ENCODE measurements at regions not wholly inside any gene's neighbourhood (a gene's known extent, or its start where the extent isn't known, plus 50 kb on each side); places are given as distances from the start of the nearest gene placed in this dataset.
A peak's percentile ranks its signal among the peaks of the same experiment; 100 is the strongest.

DNA sequence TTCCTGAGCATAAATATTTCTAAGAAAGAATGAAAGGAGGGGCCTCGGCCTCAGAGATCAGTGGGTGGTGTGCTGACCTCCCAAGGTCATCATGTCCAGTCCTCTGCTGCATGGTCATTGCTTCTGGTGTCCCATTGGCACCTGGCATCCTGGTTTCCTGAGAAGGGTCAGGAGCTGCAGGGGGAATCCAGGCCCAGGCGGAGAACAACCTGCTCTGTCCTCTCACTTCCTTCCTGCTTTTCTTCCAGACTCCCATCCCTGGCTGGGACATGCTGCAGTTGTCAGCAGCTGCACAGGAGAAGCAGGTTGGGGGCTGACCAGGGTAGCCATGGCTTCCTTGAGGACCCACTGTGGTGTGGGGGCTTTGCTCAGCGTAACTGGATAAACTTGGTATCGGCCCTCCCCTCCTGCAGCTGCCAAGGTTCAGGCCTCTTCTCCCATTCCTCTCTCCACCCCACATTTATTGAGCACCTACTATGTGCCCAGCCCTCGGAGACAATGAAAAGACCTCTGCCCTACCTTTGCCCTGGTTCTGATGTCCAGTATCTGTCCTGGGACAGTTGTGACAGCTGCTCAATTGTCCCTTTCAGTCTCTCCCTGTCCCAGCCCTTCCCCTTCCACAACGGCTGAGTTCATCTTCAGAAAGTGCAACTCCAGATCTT lies 155.2 kb downstream of the CEBPB start:
- H3K27ac ChIP-seq (ENCODE audit: low read depth, low read length): no peak overlapping the region
- H3K9me3 ChIP-seq (ENCODE audit: control insufficient read depth in 2 of 3, low read length in 3 of 3): no peaks in the 10 kb centered on the region
- H3K4me3 ChIP-seq (ENCODE audit: low read length): no peak overlapping the region
- no peaks in the 10 kb centered on the region for H3K9me3 Mint-ChIP-seq
- ATAC-seq (no peak), DNase-seq (no peak)
- intact Hi-C loops (cut with micrococcal nuclease): no loop called here
- H3K4me1 Mint-ChIP-seq: peaks cover 9 to 73% (median 14%) of the 10 kb centered on the region in 7 donors
- peaks cover 0 to 8% of the 10 kb centered on the region in 2 donors for H3K4me1 ChIP-seq (ENCODE audit: control insufficient read depth in 2 of 2, insufficient read depth in 2 of 2, low read length in 2 of 2)
- ChIA-PET POLR2A (no interaction called here), CTCF (interaction anchor here (0.6 kb wide), 1 partner anchor 57 kb away, joined by 8 read pairs; no protein-coding TSS in a partner anchor)
- no peaks in the 10 kb centered on the region for H3K27me3 ChIP-seq (ENCODE audit: control insufficient read depth in 2 of 2, insufficient read depth in 2 of 2, low read length in 2 of 2)
- H3K36me3 Mint-ChIP-seq: no peaks in the 10 kb centered on the region
- no peaks in the 10 kb centered on the region for H3K36me3 ChIP-seq (ENCODE audit: control insufficient read depth in 2 of 3, insufficient read depth in 3 of 3, low read length in 3 of 3)
- H3K27me3 Mint-ChIP-seq: peaks cover 0 to 4% (median 0%) of the 10 kb centered on the region in 5 donors
- H3K4me3 Mint-ChIP-seq: peak overlapping the region in 3 of 10 donors; percentile 24 to 67 (median 44)
- H3K27ac Mint-ChIP-seq: peak overlapping the region in 4 of 9 donors; percentile 28 to 55 (median 36)

DNA sequence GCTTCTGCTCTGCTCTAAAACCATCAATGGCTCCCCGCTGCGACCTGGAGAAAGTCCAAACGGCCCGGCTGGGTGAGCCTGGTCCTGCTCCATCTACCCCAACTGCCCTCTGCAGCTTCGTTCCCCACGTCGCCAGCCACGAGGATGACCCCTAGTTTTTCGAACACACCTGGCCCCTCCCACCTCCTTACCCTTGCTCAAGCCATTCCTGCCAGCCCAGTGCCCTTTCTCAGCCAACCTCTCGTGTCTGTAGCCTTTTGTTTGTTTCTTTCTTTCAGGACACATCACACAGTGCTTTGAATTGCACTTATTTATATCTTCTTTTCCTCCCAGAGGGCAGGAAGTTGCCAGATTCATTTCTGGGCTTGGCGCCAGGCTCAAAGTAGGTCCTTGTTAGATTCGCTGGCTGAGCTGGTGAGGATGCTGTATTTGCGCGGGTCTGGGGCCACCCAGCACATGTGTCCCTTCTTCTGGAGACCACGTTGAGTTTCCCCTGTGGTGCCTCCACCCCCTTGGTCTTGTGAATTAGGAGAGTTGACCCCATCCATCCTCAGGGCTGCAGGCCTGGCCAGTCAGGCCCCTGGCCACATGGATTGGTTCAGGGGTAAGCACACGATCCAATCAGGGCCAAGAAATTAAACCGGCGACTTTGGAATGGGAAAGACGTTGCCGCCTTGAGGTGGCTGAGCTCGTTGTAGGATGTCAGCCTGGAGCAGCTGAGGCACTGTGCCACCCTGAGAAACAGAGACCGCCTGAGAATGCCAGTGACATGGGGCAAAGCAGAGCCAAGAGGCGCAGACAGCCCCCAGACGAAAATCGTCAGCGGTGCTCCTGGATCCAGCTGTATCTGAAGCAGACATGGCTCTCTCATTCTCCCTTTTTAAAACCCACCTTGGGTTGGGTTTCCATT lies 156.0 kb downstream of the CEBPB start:
- Mint-ChIP-seq H3K4me3 (peak overlapping the region in 5 of 10 donors; percentile 15 to 67 (median 38)), H3K36me3 (no peaks in the 10 kb centered on the region), H3K9me3 (no peaks in the 10 kb centered on the region), H3K4me1 (peaks cover 9 to 75% (median 14%) of the 10 kb centered on the region in 7 donors), H3K27me3 (peaks cover 0 to 4% (median 0%) of the 10 kb centered on the region in 5 donors), H3K27ac (peak overlapping the region in 6 of 9 donors; percentile 8 to 63 (median 34))
- H3K9me3 ChIP-seq (ENCODE audit: control insufficient read depth in 2 of 3, low read length in 3 of 3): no peaks in the 10 kb centered on the region
- intact Hi-C loops (cut with micrococcal nuclease): no loop called here
- ATAC-seq: no peak
- H3K4me1 ChIP-seq (ENCODE audit: control insufficient read depth in 2 of 2, insufficient read depth in 2 of 2, low read length in 2 of 2): peaks cover 0 to 8% of the 10 kb centered on the region in 2 donors
- H3K27me3 ChIP-seq (ENCODE audit: control insufficient read depth in 2 of 2, insufficient read depth in 2 of 2, low read length in 2 of 2): no peaks in the 10 kb centered on the region
- POLR2A ChIA-PET: no interaction called here
- no peaks in the 10 kb centered on the region for H3K36me3 ChIP-seq (ENCODE audit: control insufficient read depth in 2 of 3, insufficient read depth in 3 of 3, low read length in 3 of 3)
- DNase-seq: peak in 5 of 9 donors; percentile 9 to 34 (median 25)
- no peak overlapping the region for H3K27ac ChIP-seq (ENCODE audit: low read depth, low read length)
- H3K4me3 ChIP-seq (ENCODE audit: low read length): no peak overlapping the region
- CTCF ChIA-PET: interaction anchor here (0.5 kb wide), 1 partner anchor 178 kb away, joined by 3 read pairs; no protein-coding TSS in a partner anchor

DNA sequence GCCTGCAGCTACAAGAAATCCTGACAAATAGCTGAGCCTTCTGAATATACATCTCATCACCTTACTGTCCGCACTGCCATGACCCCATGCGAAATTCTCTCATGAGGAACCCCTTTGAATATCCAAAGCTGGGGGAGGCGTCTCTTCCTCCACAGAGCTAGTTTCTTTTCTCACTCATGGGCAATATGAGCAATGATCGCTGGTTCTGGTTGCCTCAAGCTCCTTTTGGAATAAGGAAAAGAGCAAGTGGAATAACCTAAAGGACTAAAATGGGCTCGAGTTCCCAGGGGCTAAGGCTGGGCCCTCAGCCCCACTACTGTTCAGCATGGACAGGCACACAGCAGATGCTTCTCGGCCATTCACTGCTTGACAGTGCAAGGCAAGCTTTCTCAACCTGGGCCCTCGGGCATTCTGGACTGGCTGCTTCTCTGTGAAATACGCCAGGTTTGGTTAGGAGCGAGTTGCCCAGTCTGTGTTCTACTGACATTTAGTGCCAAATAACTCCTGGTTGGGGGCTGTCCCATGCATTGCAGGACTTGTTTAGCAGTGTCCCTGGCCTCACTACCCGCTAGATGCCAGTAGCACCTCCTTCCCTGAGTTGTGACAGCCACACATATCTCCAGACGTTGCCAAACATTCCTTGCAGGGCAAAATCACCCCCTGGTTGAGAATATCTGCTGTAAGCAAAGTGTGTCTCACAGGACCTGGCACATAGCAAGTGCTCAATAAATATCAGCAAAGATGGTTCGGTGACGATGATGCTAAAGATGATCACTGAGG lies 156.8 kb downstream of the CEBPB start:
- intact Hi-C loops (cut with micrococcal nuclease): no loop called here
- no peaks in the 10 kb centered on the region for H3K9me3 Mint-ChIP-seq
- no peak overlapping the region for H3K4me3 Mint-ChIP-seq
- no peaks in the 10 kb centered on the region for H3K27me3 ChIP-seq (ENCODE audit: control insufficient read depth in 2 of 2, insufficient read depth in 2 of 2, low read length in 2 of 2)
- POLR2A ChIA-PET: no interaction called here
- no peak overlapping the region for H3K27ac ChIP-seq (ENCODE audit: low read depth, low read length)
- DNase-seq (no peak), ATAC-seq (no peak)
- CTCF ChIA-PET: interaction anchor here (0.5 to 0.7 kb wide), 2 partner anchors 179 to 335 kb away, joined by 3 read pairs; no protein-coding TSS in a partner anchor
- H3K9me3 ChIP-seq (ENCODE audit: control insufficient read depth in 2 of 3, low read length in 3 of 3): no peaks in the 10 kb centered on the region
- H3K36me3 ChIP-seq (ENCODE audit: control insufficient read depth in 2 of 3, insufficient read depth in 3 of 3, low read length in 3 of 3): no peaks in the 10 kb centered on the region
- no peaks in the 10 kb centered on the region for H3K36me3 Mint-ChIP-seq
- no peak overlapping the region for H3K4me3 ChIP-seq (ENCODE audit: low read length)
- peak overlapping the region in 1 of 9 donors; percentile 38 for H3K27ac Mint-ChIP-seq
- peaks cover 0 to 6% (median 0%) of the 10 kb centered on the region in 5 donors for H3K27me3 Mint-ChIP-seq
- peaks cover 9 to 72% (median 14%) of the 10 kb centered on the region in 7 donors for H3K4me1 Mint-ChIP-seq
- peaks cover 0 to 8% of the 10 kb centered on the region in 2 donors for H3K4me1 ChIP-seq (ENCODE audit: control insufficient read depth in 2 of 2, insufficient read depth in 2 of 2, low read length in 2 of 2)

DNA sequence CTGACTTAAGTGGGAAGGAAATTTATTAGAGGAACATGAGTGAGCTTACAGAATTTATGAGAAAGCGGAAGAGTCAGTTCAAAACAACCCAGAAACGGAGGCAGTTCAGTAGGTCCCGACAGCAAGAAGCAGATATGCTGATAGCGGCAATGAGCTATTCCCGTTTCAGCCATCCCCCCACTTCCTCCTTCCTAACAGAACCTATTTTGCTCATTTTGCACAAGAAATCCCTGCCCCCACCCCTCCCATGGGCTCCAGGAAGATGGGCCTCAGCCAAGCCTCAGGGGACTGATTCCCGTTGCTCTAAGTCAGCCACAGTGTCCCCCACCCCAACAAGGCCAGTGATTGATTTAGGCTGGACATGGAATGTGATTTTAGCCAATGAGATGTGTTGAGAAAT lies 157.5 kb downstream of the CEBPB start:
- peaks cover 0 to 8% (median 0%) of the 10 kb centered on the region in 5 donors for H3K27me3 Mint-ChIP-seq
- H3K4me3 ChIP-seq (ENCODE audit: low read length): no peak overlapping the region
- H3K9me3 Mint-ChIP-seq: no peaks in the 10 kb centered on the region
- H3K4me1 ChIP-seq (ENCODE audit: control insufficient read depth in 2 of 2, insufficient read depth in 2 of 2, low read length in 2 of 2): peaks cover 0 to 8% of the 10 kb centered on the region in 2 donors
- ChIA-PET CTCF (no interaction called here), POLR2A (no interaction called here)
- no peak overlapping the region for H3K27ac Mint-ChIP-seq
- no peak overlapping the region for H3K4me3 Mint-ChIP-seq
- H3K27me3 ChIP-seq (ENCODE audit: control insufficient read depth in 2 of 2, insufficient read depth in 2 of 2, low read length in 2 of 2): no peaks in the 10 kb centered on the region
- no peak for DNase-seq
- H3K27ac ChIP-seq (ENCODE audit: low read depth, low read length): no peak overlapping the region
- peak; percentile 55 for ATAC-seq
- peaks cover 10 to 71% (median 17%) of the 10 kb centered on the region in 7 donors for H3K4me1 Mint-ChIP-seq
- intact Hi-C loops (cut with micrococcal nuclease): no loop called here
- H3K9me3 ChIP-seq (ENCODE audit: control insufficient read depth in 2 of 3, low read length in 3 of 3): no peaks in the 10 kb centered on the region
- no peaks in the 10 kb centered on the region for H3K36me3 ChIP-seq (ENCODE audit: control insufficient read depth in 2 of 3, insufficient read depth in 3 of 3, low read length in 3 of 3)
- H3K36me3 Mint-ChIP-seq: no peaks in the 10 kb centered on the region

DNA sequence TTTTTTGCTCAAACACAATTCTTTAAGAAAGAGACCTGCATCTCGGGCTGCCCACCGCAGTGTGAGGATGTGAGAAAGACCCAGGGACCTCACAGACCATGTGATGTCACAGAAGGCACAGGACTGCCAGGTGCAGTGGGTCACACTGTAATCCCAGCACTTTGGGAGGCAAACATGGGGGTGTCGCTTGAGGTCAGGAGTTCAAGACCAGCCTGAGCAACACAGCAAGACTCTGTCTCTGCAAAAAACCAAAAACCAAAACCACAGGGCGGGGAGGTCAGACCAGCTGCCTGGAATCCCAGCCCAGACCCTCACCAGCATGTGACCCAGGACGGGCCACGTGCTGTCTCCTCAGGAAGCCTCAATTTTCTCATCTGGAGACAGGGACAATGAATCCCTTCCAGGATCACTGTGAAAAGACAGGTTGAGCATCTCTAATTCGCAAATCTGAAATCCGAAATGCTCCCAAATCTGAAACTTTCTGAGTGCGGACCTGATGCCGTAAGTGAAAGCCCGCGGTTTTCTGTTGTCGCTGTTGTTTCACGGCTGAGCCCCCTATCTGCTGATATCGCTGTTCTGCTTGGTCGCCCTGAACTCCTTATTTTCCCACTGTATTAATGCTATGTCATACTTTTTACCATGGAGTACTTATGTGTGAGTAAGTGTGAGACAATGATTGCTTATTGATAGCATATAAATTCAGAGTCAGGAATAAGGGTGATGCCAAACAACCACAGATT lies 159.5 kb upstream of the PTPN1 start:
- Histone ChIP-seq H3K27me3 (ENCODE audit: control insufficient read depth in 2 of 2, insufficient read depth in 2 of 2, low read length in 2 of 2) (no peaks in the 10 kb centered on the region), H3K9me3 (ENCODE audit: control insufficient read depth in 2 of 3, low read length in 3 of 3) (no peaks in the 10 kb centered on the region), H3K36me3 (ENCODE audit: control insufficient read depth in 2 of 3, insufficient read depth in 3 of 3, low read length in 3 of 3) (no peaks in the 10 kb centered on the region), H3K27ac (ENCODE audit: low read depth, low read length) (no peak overlapping the region), H3K4me1 (ENCODE audit: control insufficient read depth in 2 of 2, insufficient read depth in 2 of 2, low read length in 2 of 2) (peaks cover 0 to 8% of the 10 kb centered on the region in 2 donors), H3K4me3 (ENCODE audit: low read length) (no peak overlapping the region)
- no peak for DNase-seq
- H3K4me3 Mint-ChIP-seq: no peak overlapping the region
- intact Hi-C loops (cut with micrococcal nuclease): no loop called here
- POLR2A ChIA-PET: no interaction called here
- no peaks in the 10 kb centered on the region for H3K9me3 Mint-ChIP-seq
- CTCF ChIA-PET: no interaction called here
- peaks cover 14 to 58% (median 21%) of the 10 kb centered on the region in 7 donors for H3K4me1 Mint-ChIP-seq
- peaks cover 0 to 8% (median 0%) of the 10 kb centered on the region in 5 donors for H3K27me3 Mint-ChIP-seq
- ATAC-seq: no peak
- H3K27ac Mint-ChIP-seq: peak overlapping the region in 1 of 9 donors; percentile 81
- no peaks in the 10 kb centered on the region for H3K36me3 Mint-ChIP-seq

DNA sequence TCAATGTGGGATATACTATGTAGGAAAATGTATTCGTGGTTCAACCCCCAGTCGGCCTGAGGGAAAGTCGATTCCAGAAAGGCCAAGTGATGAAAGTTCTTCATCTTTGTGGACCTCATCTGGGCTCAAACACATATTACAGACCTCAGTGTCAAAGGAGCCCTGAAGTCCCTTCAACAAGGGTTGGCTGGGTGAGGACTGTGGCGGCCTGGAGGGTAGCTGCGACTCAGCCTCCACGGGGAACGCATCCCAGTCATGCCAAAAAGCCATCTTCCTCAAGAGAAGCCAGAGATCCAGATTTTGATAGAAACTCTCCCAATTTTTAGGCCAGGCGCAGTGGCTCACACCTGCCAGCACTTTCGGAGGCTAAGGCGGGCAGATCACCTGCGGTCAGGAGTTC lies 158.6 kb upstream of the PTPN1 start:
- H3K27ac ChIP-seq (ENCODE audit: low read depth, low read length): no peak overlapping the region
- H3K9me3 ChIP-seq (ENCODE audit: control insufficient read depth in 2 of 3, low read length in 3 of 3): no peaks in the 10 kb centered on the region
- H3K4me3 ChIP-seq (ENCODE audit: low read length): no peak overlapping the region
- CTCF ChIA-PET: interaction anchor here (0.6 kb wide), 1 partner anchor 1078 kb away, joined by 3 read pairs; no protein-coding TSS in a partner anchor
- no peak for DNase-seq
- intact Hi-C loops (cut with micrococcal nuclease): no loop called here
- POLR2A ChIA-PET: no interaction called here
- Mint-ChIP-seq H3K9me3 (no peaks in the 10 kb centered on the region), H3K4me3 (no peak overlapping the region), H3K36me3 (no peaks in the 10 kb centered on the region), H3K4me1 (peaks cover 7 to 51% (median 14%) of the 10 kb centered on the region in 7 donors), H3K27me3 (peaks cover 0 to 7% (median 0%) of the 10 kb centered on the region in 5 donors), H3K27ac (peak overlapping the region in 1 of 9 donors; percentile 58)
- H3K4me1 ChIP-seq (ENCODE audit: control insufficient read depth in 2 of 2, insufficient read depth in 2 of 2, low read length in 2 of 2): no peaks in the 10 kb centered on the region
- no peaks in the 10 kb centered on the region for H3K36me3 ChIP-seq (ENCODE audit: control insufficient read depth in 2 of 3, insufficient read depth in 3 of 3, low read length in 3 of 3)
- no peaks in the 10 kb centered on the region for H3K27me3 ChIP-seq (ENCODE audit: control insufficient read depth in 2 of 2, insufficient read depth in 2 of 2, low read length in 2 of 2)
- ATAC-seq: no peak
